A673 (cell line): ENCODE measurements at regions not wholly inside any gene's neighbourhood (a gene's known extent, or its start where the extent isn't known, plus 50 kb on each side); places are given as distances from the start of the nearest gene placed in this dataset.

Source experiments
- BruUV-seq: library from RNA; stranded (reverse); fragments of 400-500 nt; replicated peaks from 2 replicates; lab custom pipeline; 2021; lab: Mats Ljungman, UMichigan
- CTCF ChIA-PET: fragments of 300-600 bp; sonication (Branson Sonifier 250); formaldehyde crosslinking; loops from one replicate; lab custom pipeline; 2022; ENCODE audit warnings: antibody characterized with exemption; lab: Charles Lee
- POLR2A ChIA-PET: fragments of 300-600 bp; sonication (Branson Sonifier 250); formaldehyde crosslinking; loops from one replicate; lab custom pipeline; 2022; ENCODE audit warnings: antibody characterized with exemption; ENCODE audit not compliant: low non-redundant PET; lab: Charles Lee
- DNase-seq: peaks from one replicate; pipeline ENCODE4 v3.0.0-alpha.2; 2015; ENCODE audit warnings: low spot score
- H3K27ac ChIP-seq: fragments of 200-600 bp; sonication (generic); 2 replicates; pipeline ENCODE4 v1.5.1; 2016; ENCODE audit warnings: mixed run types, low read depth, mild to moderate bottlenecking, mixed read lengths, antibody characterized with exemption, low read length; ENCODE audit not compliant: poor library complexity, severe bottlenecking
- H3K27me3 ChIP-seq: fragments of 200-600 bp; sonication (generic); replicated peaks from 2 replicates; pipeline ENCODE4 v1.6.1; 2017; ENCODE audit warnings: mixed run types, low read depth, mild to moderate bottlenecking, mixed read lengths, antibody characterized with exemption, low read length; ENCODE audit not compliant: insufficient read depth, poor library complexity
- H3K36me3 ChIP-seq: fragments of 200-600 bp; sonication (generic); 2 replicates; pipeline ENCODE4 v1.6.1; 2016; ENCODE audit warnings: mixed run types, mild to moderate bottlenecking, mixed read lengths, antibody characterized with exemption, low read length; ENCODE audit not compliant: insufficient read depth, poor library complexity, severe bottlenecking
- H3K4me1 ChIP-seq: fragments of 200-600 bp; sonication (generic); 2 replicates; pipeline ENCODE4 v1.6.1; 2017; ENCODE audit warnings: mixed run types, mild to moderate bottlenecking, mixed read lengths, antibody characterized with exemption, low read length; ENCODE audit not compliant: insufficient read depth, poor library complexity, severe bottlenecking
- H3K4me3 ChIP-seq: fragments of 200-600 bp; sonication (generic); 2 replicates; pipeline ENCODE4 v1.5.1; 2016; ENCODE audit warnings: low read depth, mixed run types, mild to moderate bottlenecking, mixed read lengths, low read length; ENCODE audit not compliant: poor library complexity, severe bottlenecking
- H3K9me3 ChIP-seq: fragments of 200-600 bp; sonication (generic); 2 replicates; pipeline ENCODE4 v1.6.1; 2016; ENCODE audit warnings: mixed run types, low read depth, mild to moderate bottlenecking, mixed read lengths, antibody characterized with exemption, low read length; ENCODE audit not compliant: poor library complexity, severe bottlenecking
- CTCF ChIP-seq: fragments of 300-800, 200-600 bp; sonication (generic); conservative IDR thresholded peaks from 2 replicates; pipeline ENCODE4 v1.5.1; 2017; ENCODE audit warnings: low read depth, mild to moderate bottlenecking, antibody characterized with exemption, low read length, moderate library complexity, mixed read lengths
- EZH2 ChIP-seq: fragments of 200-600 bp; sonication (generic); IDR thresholded peaks from 2 replicates; pipeline ENCODE4 v1.6.1; 2017; ENCODE audit warnings: borderline replicate concordance, low read depth, mild to moderate bottlenecking, mixed read lengths, antibody characterized with exemption, low read length; ENCODE audit not compliant: poor library complexity, severe bottlenecking
- intact Hi-C: fragments of 100-400 bp; cut with micrococcal nuclease; formaldehyde crosslinking; loops from one replicate; pipeline ENCODE4 v1.10.0; 2022; ENCODE audit not compliant: unreplicated experiment

GRCh38 chr3:69493157-69493556, 107.3 kb upstream of the FRMD4B start:
- no TSS peak for BruUV-seq
- CTCF ChIA-PET: no interaction called here
- POLR2A ChIA-PET: no interaction called here

GRCh38 chr3:69491975-69492374, 106.1 kb upstream of the FRMD4B start:
- no peak for TF ChIP-seq CTCF
- TF ChIP-seq EZH2: no peak
- Histone ChIP-seq H3K27ac (no peak overlapping the region), H3K9me3 (no peaks in the 10 kb centered on the region), H3K36me3 (no peaks in the 10 kb centered on the region), H3K27me3 (no peaks in the 10 kb centered on the region), H3K4me1 (no peaks in the 10 kb centered on the region), H3K4me3 (no peak overlapping the region)
- POLR2A ChIA-PET: no interaction called here
- CTCF ChIA-PET: no interaction called here
- no peak for DNase-seq
- BruUV-seq: no TSS peak
- intact Hi-C loops: no loop called here

More at GRCh38 chr3:69493157-69493556, 107.3 kb upstream of the FRMD4B start:
- Histone ChIP-seq H3K36me3 (no peaks in the 10 kb centered on the region), H3K27me3 (no peaks in the 10 kb centered on the region), H3K27ac (no peak overlapping the region), H3K4me3 (no peak overlapping the region), H3K9me3 (no peaks in the 10 kb centered on the region), H3K4me1 (no peaks in the 10 kb centered on the region)
- intact Hi-C loops: no loop called here
- no peak for TF ChIP-seq EZH2
- no peak for TF ChIP-seq CTCF
- no peak for DNase-seq

- Histone ChIP-seq H3K4me3 (no peak overlapping the region), H3K27ac (no peak overlapping the region), H3K9me3 (no peaks in the 10 kb centered on the region), H3K36me3 (no peaks in the 10 kb centered on the region), H3K27me3 (no peaks in the 10 kb centered on the region), H3K4me1 (no peaks in the 10 kb centered on the region)
- POLR2A ChIA-PET: no interaction called here
- TF ChIP-seq CTCF (no peak), EZH2 (no peak)
- CTCF ChIA-PET: no interaction called here
- DNase-seq: no peak
- intact Hi-C loops: no loop called here
- no TSS peak for BruUV-seq
Measured at GRCh38 chr3:69490971-69491370, 105.1 kb upstream of the FRMD4B start.
